Uterus (tissue), 3 donors: ENCODE measurements at regions not wholly inside any gene's neighbourhood (a gene's known extent, or its start where the extent isn't known, plus 50 kb on each side); places are given as distances from the start of the nearest gene placed in this dataset.

ENCODE experiments used
- DNase-seq, 2 donors: peaks; one replicate each; pipeline ENCODE4 v3.0.0-alpha.2; 2019 to 2020
- H3K27ac ChIP-seq, 2 donors: fragments of 200-600 bp; sonication (generic); 1 replicate in 1 of 2; 2 replicates in 1 of 2; pipeline ENCODE4 v1.5.1; 2016 to 2018
- H3K27me3 ChIP-seq, 2 donors: fragments of 200-600 bp; sonication (generic); one replicate each; pipeline ENCODE4 v1.5.1; 2018 to 2019; ENCODE audit warnings: control low read depth in 1 of 2
- H3K36me3 ChIP-seq, 2 donors: fragments of 200-600 bp; sonication (generic); one replicate each; pipeline ENCODE4 v1.5.1; 2019; ENCODE audit warnings: control low read depth in 1 of 2
- H3K4me1 ChIP-seq, 2 donors: fragments of 200-600 bp; sonication (generic); one replicate each; pipeline ENCODE4 v1.5.1; 2018 to 2019; ENCODE audit warnings: control low read depth in 1 of 2
- H3K4me3 ChIP-seq, 2 donors: fragments of 200-600 bp; sonication (generic); 1 replicate in 1 of 2; 2 replicates in 1 of 2; pipeline ENCODE4 v1.5.1; 2018 to 2019; ENCODE audit warnings: mild to moderate bottlenecking in 1 of 2
- H3K9me3 ChIP-seq, 2 donors: fragments of 200-600 bp; sonication (generic); one replicate each; pipeline ENCODE4 v1.5.1; 2019; ENCODE audit warnings: control low read depth in 1 of 2
- POLR2A ChIP-seq, 2 donors: fragments of 450-650 bp; IDR thresholded peaks; one replicate each; pipeline ENCODE4 v1.6.1; 2016; ENCODE audit warnings: antibody characterized with exemption in 2 of 2, mild to moderate bottlenecking in 1 of 2, moderate library complexity in 1 of 2
- intact Hi-C: fragments of 100-400 bp; cut with DNase I; formaldehyde crosslinking; loops from one replicate; pipeline ENCODE4 v1.15.1; 2023; ENCODE audit warnings: low total_unique reads
- TF ChIP-seq, protein P1 (sequence below), 4 experiments: fragments of 200-600 bp in 2 of 4; fragments of 450-650 bp in 2 of 4; sonication (generic) in 2 of 4; IDR thresholded peaks; one replicate each; pipeline ENCODE4 v1.5.1; 2016 to 2019; ENCODE audit warnings: antibody characterized with exemption in 4 of 4, mild to moderate bottlenecking in 2 of 4, moderate library complexity in 1 of 4
- donor health status: DM: yes; HTN: yes; CAD: no.

- H3K4me3 ChIP-seq = no peak overlapping the region
- H3K36me3 ChIP-seq = no peaks in the 10 kb centered on the region
- H3K9me3 ChIP-seq = no peaks in the 10 kb centered on the region
- no peak for DNase-seq
- intact Hi-C loops = no loop called here
- H3K27me3 ChIP-seq = no peaks in the 10 kb centered on the region
- H3K27ac ChIP-seq = no peak overlapping the region
- TF ChIP-seq, protein P1, sequence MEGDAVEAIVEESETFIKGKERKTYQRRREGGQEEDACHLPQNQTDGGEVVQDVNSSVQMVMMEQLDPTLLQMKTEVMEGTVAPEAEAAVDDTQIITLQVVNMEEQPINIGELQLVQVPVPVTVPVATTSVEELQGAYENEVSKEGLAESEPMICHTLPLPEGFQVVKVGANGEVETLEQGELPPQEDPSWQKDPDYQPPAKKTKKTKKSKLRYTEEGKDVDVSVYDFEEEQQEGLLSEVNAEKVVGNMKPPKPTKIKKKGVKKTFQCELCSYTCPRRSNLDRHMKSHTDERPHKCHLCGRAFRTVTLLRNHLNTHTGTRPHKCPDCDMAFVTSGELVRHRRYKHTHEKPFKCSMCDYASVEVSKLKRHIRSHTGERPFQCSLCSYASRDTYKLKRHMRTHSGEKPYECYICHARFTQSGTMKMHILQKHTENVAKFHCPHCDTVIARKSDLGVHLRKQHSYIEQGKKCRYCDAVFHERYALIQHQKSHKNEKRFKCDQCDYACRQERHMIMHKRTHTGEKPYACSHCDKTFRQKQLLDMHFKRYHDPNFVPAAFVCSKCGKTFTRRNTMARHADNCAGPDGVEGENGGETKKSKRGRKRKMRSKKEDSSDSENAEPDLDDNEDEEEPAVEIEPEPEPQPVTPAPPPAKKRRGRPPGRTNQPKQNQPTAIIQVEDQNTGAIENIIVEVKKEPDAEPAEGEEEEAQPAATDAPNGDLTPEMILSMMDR (IDR thresholded peaks at IDR 0.05) = no peak
- TF ChIP-seq POLR2A (IDR thresholded peaks at IDR 0.05) = no peak
- no peaks in the 10 kb centered on the region for H3K4me1 ChIP-seq
Observed at GRCh38 chr3:8187996-8188395, 313.6 kb upstream of the LMCD1 start.

DNA sequence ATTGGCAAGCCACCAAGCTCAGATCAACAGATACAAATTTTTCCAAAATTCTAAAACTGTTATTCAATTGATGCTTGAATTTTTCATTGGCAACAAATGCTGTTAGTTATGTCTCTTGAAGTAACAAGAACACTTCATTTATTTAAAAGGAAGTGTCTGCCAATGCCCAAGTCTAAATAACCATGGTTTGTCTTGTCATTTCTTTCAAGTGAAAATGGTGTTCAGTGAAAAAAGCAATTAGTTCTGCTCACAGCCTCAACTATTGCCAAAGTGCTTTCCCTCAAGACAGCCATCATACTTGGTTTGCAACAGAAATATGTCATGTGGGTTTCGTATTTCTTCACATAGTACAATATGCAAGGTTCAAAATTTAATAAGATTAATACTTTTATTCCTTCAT lies 312.6 kb upstream of the LMCD1 start:
- DNase-seq = no peak
- intact Hi-C loops = no loop called here
- TF ChIP-seq, protein P1 (IDR thresholded peaks at IDR 0.05) = no peak
- TF ChIP-seq POLR2A (IDR thresholded peaks at IDR 0.05) = no peak

DNA sequence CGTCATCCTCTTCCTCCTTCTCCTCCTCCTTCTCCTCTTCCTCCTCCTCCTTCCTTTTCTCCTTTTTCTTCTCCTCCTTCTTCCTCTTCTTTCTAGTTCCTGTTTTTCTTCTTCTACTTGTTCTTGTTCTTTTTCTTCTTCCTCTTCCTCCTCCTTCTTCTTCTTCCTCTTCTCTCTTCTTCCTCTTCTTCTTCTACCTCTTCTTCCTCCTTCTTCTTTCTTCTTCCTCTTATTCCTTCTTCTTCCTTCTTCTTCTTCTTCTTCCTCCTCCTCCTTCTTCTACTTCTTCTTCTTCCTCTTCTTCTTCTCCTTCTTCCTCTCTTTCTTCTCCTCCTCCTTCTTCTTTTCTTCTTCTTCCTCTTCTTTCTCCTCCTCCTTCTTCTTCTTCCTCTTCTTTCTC lies 310.2 kb upstream of the LMCD1 start:
- Histone ChIP-seq H3K27me3 (no peaks in the 10 kb centered on the region), H3K4me3 (no peak overlapping the region), H3K27ac (no peak overlapping the region), H3K4me1 (no peaks in the 10 kb centered on the region), H3K9me3 (no peaks in the 10 kb centered on the region), H3K36me3 (no peaks in the 10 kb centered on the region)
- intact Hi-C loops = no loop called here
- DNase-seq = no peak
- TF ChIP-seq, protein P1 (IDR thresholded peaks at IDR 0.05) = no peak
- TF ChIP-seq POLR2A (IDR thresholded peaks at IDR 0.05) = no peak

More for the DNA sequence above, 312.6 kb upstream of the LMCD1 start:
- Histone ChIP-seq H3K9me3 (no peaks in the 10 kb centered on the region), H3K27ac (no peak overlapping the region), H3K36me3 (no peaks in the 10 kb centered on the region), H3K27me3 (no peaks in the 10 kb centered on the region), H3K4me1 (no peaks in the 10 kb centered on the region), H3K4me3 (no peak overlapping the region)

DNA sequence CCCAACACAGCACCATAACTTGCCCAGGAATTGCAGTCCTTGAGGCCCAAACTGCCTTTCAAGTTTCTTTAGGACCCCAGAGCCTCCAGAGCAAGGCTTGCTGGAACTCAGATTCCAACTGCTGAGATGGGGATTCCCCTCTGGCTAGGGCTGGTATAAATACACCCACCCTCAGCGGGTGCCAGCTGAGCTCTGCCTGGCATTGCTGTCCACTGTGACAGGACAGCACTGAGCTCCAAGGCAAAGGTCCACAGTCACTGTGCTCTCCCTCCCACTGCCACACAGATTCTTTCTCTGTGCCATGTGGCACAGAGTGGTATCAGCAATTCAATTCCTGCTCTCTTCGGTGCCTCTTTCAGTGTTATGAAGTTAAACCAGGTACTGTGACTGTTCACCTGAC lies 304.2 kb upstream of the LMCD1 start:
- Histone ChIP-seq H3K27me3 (no peaks in the 10 kb centered on the region), H3K27ac (no peak overlapping the region), H3K9me3 (no peaks in the 10 kb centered on the region), H3K4me3 (no peak overlapping the region), H3K36me3 (no peaks in the 10 kb centered on the region), H3K4me1 (no peaks in the 10 kb centered on the region)
- TF ChIP-seq, protein P1 (IDR thresholded peaks at IDR 0.05) = no peak
- no peak for TF ChIP-seq POLR2A (IDR thresholded peaks at IDR 0.05)
- intact Hi-C loops = no loop called here
- no peak for DNase-seq

- TF ChIP-seq, protein P1 (IDR thresholded peaks at IDR 0.05) = no peak
- no peak for TF ChIP-seq POLR2A (IDR thresholded peaks at IDR 0.05)
- H3K27ac ChIP-seq = no peak overlapping the region
- no peak overlapping the region for H3K4me3 ChIP-seq
- H3K27me3 ChIP-seq = no peaks in the 10 kb centered on the region
- no peak for DNase-seq
- H3K9me3 ChIP-seq = no peaks in the 10 kb centered on the region
- H3K4me1 ChIP-seq = no peaks in the 10 kb centered on the region
- intact Hi-C loops = no loop called here
- H3K36me3 ChIP-seq = no peaks in the 10 kb centered on the region
Observed at GRCh38 chr3:8198605-8199004, 303.0 kb upstream of the LMCD1 start.
